GM18517 (cell line): ENCODE measurements at regions not wholly inside any gene's neighbourhood (a gene's known extent, or its start where the extent isn't known, plus 50 kb on each side); places are given as distances from the start of the nearest gene placed in this dataset.
"Not testable (repeated sequence)": the region's sequence is repeated elsewhere in the genome, so short reads cannot be mapped to it uniquely, and the experiment has no call there.

Experiments
- ATAC-seq: cut with Tn5 transposase; IDR thresholded peaks from one replicate; pipeline ENCODE4 v1.9.1; 2021; ENCODE audit warnings: mild to moderate bottlenecking, moderate library complexity; ENCODE audit not compliant: unreplicated experiment

- no peak for ATAC-seq
Observed at GRCh38 chr16:5176505-5176904, 78.9 kb upstream of the EEF2KMT start.

DNA sequence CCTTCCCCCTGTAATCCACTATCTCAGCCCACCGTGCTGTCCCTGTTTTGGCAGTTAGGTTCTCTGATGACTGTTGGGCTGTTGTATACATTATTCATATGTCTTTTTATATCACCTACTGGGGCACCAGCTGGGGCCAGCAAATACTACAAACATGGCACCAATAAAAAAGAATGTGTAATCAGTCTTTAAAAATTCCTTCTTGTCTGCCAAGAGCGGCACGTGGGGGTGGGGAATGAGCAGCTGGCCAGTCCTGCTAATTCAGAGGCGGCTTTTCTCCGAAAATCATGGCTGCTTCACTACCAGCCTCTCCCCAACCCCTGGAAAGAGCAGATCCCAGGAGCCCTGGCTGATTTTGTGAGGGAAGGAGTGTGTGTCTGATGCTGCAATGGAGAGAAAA, 77.7 kb upstream of the EEF2KMT start:
- ATAC-seq: no peak

DNA sequence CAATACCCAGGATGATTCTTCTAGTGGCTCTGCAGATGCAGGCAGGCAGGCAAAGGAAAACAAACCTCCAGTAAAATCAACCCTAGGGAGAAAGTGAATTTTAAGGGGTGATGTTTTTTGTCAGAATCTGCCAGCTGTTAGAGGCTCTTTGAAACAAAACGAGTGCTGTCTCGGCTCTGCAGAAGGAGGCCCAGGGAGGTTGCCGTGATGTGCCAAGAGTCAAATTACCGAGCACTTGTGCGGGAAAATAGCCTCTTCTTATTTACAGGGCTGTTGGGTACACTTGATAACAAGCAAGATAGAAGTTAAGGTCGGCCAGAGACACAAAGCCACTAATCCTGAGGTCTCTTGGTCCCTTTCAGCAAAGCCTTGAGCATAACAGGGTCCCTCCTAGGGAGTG, 68.9 kb upstream of the EEF2KMT start:
- no peak for ATAC-seq

DNA sequence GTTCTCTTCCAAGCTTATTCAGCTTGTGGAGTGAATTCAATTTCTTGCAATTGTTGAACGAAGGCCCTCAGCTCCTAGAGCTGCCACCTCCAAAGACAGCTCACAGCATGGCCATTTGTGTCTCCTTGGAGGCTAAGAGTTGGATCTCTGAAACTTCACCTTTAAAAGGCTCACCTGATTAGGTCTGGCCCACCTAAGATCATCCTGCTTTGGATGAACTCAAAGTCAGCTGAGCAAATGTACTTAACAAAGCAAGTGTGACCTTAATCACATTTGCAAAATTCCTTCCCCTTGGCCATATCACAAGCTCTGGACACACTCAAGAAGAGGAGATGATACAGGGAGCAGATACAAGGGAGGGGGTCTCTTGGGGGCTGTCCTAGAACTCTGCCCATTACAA, 67.8 kb upstream of the EEF2KMT start:
- not testable (repeated sequence) for ATAC-seq

DNA sequence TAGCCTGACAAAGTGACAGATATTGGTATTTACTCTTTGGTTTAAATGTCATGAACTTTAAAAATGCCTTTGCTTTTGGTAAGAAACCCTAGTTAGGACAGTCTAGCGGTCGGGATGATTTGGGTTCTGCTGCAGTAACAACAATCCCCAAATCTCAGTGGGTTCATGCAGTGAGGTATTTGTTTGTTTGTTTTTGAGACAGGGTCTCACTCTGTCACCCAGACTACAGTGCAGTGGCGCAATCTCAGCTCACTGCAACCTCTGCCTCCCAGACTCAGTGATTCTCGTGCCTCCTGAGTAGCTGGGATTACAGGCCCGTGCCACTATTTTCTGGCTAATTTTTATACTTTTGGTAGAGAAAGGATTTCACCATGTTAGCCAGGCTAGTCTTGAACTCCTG, 65.2 kb upstream of the EEF2KMT start:
- not testable (repeated sequence) for ATAC-seq

DNA sequence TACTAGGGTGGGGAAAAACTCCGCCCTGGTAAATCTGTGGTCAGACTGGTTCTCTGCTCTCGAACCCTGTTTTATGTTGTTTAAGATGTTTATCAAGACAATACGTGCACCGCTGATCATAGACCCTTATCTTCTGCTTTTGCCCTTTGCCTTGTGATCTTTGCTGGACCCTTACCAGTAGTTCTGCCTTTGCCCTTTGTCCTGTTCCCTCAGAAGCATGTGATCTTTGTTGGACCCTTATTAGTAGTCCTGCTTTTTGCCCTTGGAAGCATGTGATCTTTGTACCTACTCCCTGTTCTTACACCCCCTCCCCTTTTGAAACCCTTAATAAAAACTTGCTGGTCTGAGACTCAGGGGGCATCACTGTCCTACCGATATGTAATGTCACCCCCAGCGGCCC, 64.3 kb upstream of the EEF2KMT start:
- not testable (repeated sequence) for ATAC-seq

DNA sequence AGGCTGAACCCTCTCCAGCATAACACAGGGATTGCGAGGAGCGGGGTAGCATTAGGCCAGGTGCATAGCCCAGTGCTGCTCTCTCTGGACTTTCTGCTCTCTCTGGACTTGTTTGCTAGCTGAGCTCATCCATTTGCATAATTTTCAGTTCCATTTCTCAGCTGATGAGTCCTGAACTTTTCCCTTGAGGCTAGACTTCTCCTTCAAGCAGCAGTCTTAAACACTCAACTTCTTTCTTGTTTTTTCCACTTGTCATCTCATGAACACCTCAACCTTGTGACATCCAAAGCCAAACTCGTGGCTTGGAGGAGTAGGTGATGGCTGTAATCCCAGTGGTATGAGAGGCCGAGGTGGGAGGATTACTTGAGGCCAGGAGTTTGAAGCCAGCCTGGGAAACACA, 62.4 kb upstream of the EEF2KMT start:
- ATAC-seq: not testable (repeated sequence)

GRCh38 chr16:5159537-5159936, 61.9 kb upstream of the EEF2KMT start:
- ATAC-seq: not testable (repeated sequence)

GRCh38 chr16:5158494-5158893, 60.9 kb upstream of the EEF2KMT start:
- ATAC-seq: no peak

DNA sequence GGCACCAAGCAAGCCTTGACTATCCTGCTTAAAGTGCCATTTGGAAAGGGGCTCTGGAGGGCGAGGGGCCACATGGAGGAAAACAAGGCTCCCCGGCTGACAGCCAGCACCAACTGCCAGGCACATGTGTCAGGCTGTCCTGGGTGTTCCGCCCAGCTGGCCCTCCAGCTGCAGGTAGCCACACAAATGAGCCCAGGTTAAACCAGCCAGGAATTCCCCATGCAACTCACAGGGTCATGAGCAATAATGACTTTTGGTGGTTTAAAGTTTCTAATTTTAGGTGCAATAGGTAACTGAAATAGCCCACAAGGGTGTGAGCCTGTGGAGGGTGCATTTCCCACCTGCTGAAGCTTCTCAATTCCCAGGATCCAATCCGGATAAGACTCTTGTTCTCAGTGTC, 58.9 kb upstream of the EEF2KMT start:
- ATAC-seq: not testable (repeated sequence)

GRCh38 chr16:5154006-5154405, 56.4 kb upstream of the EEF2KMT start:
- not testable (repeated sequence) for ATAC-seq

GRCh38 chr16:5151409-5151808, 53.8 kb upstream of the EEF2KMT start:
- ATAC-seq: not testable (repeated sequence)
